NB4 (cell line): ENCODE measurements at regions not wholly inside any gene's neighbourhood (a gene's known extent, or its start where the extent isn't known, plus 50 kb on each side); places are given as distances from the start of the nearest gene placed in this dataset.

Experiments
- POLR2A ChIP-seq: IDR thresholded peaks from 2 replicates; pipeline ENCODE4 v1.6.1; 2011; ENCODE audit warnings: mild to moderate bottlenecking; ENCODE audit not compliant: insufficient read length; ENCODE audit errors: extremely low read depth
- TF ChIP-seq, protein P1 (sequence below): IDR thresholded peaks from one replicate; pipeline ENCODE4 v1.5.1; 2012; ENCODE audit warnings: low read depth, low read length

DNA sequence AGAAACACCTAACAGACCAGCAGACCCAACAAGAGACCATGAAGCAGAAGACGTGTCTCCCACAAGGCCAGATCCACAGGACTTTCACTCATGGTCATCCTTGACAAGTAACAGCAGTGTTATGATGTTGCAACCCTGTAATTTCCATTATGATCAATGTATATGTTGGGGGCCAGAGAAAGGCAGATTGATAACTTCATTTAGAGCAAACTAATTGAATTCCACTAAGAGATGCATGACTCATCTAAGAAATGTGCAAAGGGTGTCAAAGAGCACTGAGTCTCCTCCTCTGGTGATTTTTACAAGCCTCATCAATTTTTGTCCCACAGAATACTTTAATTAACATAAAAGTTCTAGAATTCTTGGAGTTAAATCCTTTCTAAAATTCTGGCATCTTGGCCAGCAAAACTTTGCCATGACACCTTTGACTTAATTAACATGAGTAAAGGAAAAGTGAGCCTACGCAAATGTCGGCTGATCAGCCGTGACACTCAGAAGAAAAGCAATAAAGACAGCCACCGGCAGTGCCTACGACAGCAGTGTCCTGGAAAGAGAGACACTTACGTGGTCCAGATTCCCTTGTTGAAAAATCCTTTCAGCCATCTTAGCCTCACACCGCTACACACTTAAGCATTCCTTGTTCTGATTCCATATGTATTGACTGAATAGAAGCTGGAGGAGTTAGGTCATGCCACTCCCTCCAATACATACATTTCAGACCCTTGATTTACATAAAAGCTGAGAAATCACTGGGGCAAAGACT lies 370.2 kb upstream of the CCDC196 start:
- TF ChIP-seq, protein P1, sequence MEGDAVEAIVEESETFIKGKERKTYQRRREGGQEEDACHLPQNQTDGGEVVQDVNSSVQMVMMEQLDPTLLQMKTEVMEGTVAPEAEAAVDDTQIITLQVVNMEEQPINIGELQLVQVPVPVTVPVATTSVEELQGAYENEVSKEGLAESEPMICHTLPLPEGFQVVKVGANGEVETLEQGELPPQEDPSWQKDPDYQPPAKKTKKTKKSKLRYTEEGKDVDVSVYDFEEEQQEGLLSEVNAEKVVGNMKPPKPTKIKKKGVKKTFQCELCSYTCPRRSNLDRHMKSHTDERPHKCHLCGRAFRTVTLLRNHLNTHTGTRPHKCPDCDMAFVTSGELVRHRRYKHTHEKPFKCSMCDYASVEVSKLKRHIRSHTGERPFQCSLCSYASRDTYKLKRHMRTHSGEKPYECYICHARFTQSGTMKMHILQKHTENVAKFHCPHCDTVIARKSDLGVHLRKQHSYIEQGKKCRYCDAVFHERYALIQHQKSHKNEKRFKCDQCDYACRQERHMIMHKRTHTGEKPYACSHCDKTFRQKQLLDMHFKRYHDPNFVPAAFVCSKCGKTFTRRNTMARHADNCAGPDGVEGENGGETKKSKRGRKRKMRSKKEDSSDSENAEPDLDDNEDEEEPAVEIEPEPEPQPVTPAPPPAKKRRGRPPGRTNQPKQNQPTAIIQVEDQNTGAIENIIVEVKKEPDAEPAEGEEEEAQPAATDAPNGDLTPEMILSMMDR, result no peak
- no peak for TF ChIP-seq POLR2A
